ENCODE measurements at regions not wholly inside any gene's neighbourhood (a gene's known extent, or its start where the extent isn't known, plus 50 kb on each side); places are given as distances from the start of the nearest gene placed in this dataset.

DNA sequence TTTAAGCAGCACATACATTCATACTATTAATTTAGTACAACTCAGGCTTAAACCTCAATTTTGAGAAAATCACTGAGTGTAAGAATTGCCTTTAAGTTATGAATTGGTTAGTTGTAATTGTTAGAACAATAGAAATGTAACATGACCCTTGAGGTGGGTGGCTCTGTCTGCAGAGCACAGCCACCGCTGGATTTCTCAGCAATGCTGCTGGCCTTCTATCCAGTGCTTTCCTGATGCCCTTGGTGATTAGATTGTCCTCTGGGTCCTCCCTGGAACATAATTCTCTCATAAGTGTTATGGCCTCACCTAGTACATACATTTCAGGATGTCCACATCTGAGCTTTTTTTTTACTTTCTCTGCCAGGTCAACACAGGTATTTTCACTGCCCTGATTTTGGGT is 213.2 kb downstream of the SLC7A11 start:
- Mint-ChIP-seq H3K27ac (no peak overlapping the region), H3K4me3 (no peak overlapping the region), H3K27me3 (peaks cover 5% of the 10 kb centered on the region), H3K4me1 (ENCODE audit: low read depth) (no peaks in the 10 kb centered on the region), H3K36me3 (ENCODE audit: low read depth) (no peaks in the 10 kb centered on the region), H3K9me3 (no peaks in the 10 kb centered on the region)
- intact Hi-C loops (cut with micrococcal nuclease) = no loop called here

DNA sequence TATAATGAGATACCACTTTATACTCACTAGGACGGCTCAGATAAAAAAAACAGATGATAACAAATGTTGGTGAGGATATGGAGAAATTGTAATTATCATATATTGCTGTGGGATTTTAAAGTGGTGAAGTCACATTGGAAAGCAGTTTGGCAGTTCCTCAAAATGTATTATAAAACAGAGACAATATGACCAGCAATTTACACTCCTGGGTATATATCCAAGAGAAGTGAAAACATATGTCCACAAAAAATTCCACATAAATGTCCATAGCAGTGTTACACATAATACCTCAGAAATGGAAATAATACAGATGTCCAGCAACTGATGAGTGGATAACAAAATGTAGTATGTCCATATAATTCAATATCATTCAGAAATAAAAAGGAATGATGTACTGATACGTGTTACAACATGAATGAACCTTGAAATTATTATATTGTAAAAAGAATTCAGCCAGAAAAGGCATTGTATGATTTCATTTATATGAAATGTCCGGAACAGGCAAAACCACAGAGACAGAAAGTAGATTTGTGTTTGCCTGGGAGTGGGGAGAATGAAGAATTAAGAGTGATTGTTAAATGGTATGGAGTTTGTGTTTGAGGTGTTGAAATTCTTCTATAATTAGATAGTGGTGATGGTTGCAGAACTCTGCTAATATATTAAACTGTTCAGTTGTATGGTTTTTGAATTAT is 220.9 kb downstream of the SLC7A11 start:
- intact Hi-C loops (cut with micrococcal nuclease) = no loop called here
- H3K4me1 Mint-ChIP-seq (ENCODE audit: low read depth) = no peaks in the 10 kb centered on the region
- peaks cover 4% of the 10 kb centered on the region for H3K27me3 Mint-ChIP-seq
- no peak overlapping the region for H3K4me3 Mint-ChIP-seq
- H3K27ac Mint-ChIP-seq = no peak overlapping the region
- no peaks in the 10 kb centered on the region for H3K36me3 Mint-ChIP-seq (ENCODE audit: low read depth)
- no peaks in the 10 kb centered on the region for H3K9me3 Mint-ChIP-seq

DNA sequence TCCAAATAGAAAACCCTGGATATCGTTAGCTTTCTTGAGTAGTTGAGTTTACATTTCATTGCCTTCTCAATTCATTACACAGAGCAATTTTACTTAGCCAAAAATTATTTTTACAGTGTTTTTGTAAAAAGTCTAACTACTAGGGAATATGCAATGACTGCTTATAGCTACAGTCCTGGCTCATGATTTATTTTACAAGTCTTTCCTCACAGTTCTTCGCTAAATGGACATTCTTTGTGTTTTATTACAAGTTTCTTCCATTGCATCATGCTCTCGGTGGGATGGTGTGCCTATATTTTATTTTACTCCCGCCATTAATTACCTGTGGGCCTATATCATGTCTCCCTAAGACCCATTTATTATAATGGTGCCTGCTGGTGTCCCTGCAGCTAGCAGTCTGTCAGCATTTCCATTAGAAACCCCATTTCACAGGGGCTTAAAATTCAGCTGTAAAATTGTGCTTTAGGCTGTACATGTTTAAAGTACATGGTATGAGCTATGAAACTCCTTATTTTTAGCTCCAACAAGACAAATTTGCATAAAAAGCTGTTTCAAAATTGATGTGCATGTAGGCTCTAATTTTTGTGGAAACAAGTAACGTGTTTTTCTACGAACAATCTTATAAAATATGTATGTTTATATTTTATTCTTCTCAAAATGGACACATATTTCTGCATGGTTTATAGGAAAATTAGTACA is 227.4 kb downstream of the SLC7A11 start:
- intact Hi-C loops (cut with micrococcal nuclease) = no loop called here
- H3K27ac Mint-ChIP-seq = no peak overlapping the region

DNA sequence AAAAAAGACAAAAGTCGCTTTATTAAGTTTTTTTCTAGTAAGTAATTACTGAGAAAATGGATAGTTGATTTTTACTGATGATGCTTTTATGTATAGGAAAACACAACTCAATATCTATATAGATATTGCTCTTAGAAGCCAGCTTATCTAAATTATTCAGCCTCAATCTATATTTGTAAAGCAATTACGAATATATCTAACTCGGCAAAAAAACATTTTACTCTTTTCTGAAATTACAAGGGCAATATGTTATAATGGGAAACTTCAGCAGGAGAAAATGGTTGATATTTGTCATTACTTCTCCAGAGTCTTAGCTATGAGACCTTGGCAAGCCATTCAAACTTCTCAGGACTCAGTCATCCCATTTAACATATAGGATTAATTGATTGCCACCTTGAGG is 228.5 kb downstream of the SLC7A11 start:
- no peaks in the 10 kb centered on the region for H3K36me3 Mint-ChIP-seq (ENCODE audit: low read depth)

More for the DNA sequence above, 227.4 kb downstream of the SLC7A11 start:
- Mint-ChIP-seq H3K9me3 (no peaks in the 10 kb centered on the region), H3K36me3 (ENCODE audit: low read depth) (no peaks in the 10 kb centered on the region), H3K27me3 (peaks cover 1% of the 10 kb centered on the region), H3K4me1 (ENCODE audit: low read depth) (no peaks in the 10 kb centered on the region), H3K4me3 (no peak overlapping the region)

DNA sequence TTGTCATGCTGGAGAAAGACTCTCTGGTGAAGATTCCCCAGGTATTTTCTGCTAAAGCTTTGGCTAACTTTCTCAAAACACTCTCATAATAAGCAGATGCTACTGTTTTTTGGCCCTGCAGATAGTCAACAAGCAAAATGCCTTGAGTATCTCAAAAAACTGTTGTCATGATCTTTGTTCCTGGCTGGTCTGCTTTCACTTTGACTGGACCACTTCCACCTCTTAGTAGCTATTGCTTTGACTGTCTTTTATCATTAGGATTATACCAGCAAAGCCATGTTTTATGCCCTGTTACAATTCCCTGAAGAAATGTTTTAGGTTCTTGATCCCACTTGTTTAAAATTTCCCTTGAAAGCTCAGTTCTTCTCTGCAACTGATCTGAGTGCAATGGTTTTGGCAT is 231.5 kb downstream of the SLC7A11 start:
- H3K4me1 Mint-ChIP-seq (ENCODE audit: low read depth) = no peaks in the 10 kb centered on the region
- no peaks in the 10 kb centered on the region for H3K27me3 Mint-ChIP-seq
- H3K4me3 Mint-ChIP-seq = no peak overlapping the region
- no peaks in the 10 kb centered on the region for H3K36me3 Mint-ChIP-seq (ENCODE audit: low read depth)
- no peak overlapping the region for H3K27ac Mint-ChIP-seq
- H3K9me3 Mint-ChIP-seq = no peaks in the 10 kb centered on the region
- intact Hi-C loops (cut with micrococcal nuclease) = no loop called here

More for the DNA sequence above, 228.5 kb downstream of the SLC7A11 start:
- Mint-ChIP-seq H3K27me3 (peaks cover 1% of the 10 kb centered on the region), H3K9me3 (no peaks in the 10 kb centered on the region), H3K4me1 (ENCODE audit: low read depth) (no peaks in the 10 kb centered on the region), H3K27ac (no peak overlapping the region), H3K4me3 (no peak overlapping the region)
- intact Hi-C loops (cut with micrococcal nuclease) = no loop called here

DNA sequence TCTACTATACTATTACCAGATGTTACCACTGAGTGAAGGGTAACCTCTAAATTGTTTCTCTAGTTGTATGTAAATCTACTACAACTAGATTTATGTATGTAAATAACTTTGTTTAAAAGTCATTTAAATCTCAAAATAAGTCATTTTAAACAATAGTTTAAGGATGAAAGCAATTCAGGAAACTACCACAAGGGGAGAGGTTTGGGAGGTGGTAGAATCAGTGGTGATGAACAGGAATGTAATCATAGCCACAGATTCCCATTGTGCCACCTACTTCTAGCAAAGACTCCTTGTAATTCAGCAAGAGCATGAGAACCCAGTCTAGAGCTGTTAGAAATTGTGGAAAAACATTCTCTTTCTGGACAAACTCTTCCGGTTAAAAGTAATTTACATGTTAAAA is 234.6 kb downstream of the SLC7A11 start:
- Mint-ChIP-seq H3K9me3 (no peaks in the 10 kb centered on the region), H3K27ac (no peak overlapping the region), H3K36me3 (ENCODE audit: low read depth) (no peaks in the 10 kb centered on the region), H3K4me3 (no peak overlapping the region), H3K4me1 (ENCODE audit: low read depth) (no peaks in the 10 kb centered on the region), H3K27me3 (no peaks in the 10 kb centered on the region)
- intact Hi-C loops (cut with micrococcal nuclease) = no loop called here

DNA sequence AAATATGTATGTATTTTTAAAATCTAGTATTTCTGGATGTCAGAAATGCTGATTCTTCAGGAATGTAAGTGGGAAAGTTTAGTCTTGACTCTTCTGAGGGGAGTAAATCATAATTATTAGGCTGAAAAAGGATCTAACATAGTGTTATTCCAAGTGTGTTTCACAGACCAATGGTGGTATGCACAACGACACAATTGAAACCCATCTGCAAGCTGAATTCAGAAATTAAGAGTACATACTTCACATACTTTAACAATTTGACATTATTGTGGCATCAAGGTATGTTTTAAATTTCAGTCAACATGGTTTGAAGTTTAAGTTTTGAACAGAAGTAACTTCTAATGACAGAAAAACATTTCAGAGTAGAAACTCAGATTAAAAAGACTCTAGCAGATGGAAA is 236.7 kb downstream of the SLC7A11 start:
- H3K36me3 Mint-ChIP-seq (ENCODE audit: low read depth) = no peaks in the 10 kb centered on the region
- no peak overlapping the region for H3K4me3 Mint-ChIP-seq
- H3K4me1 Mint-ChIP-seq (ENCODE audit: low read depth) = no peaks in the 10 kb centered on the region
- no peak overlapping the region for H3K27ac Mint-ChIP-seq
- no peaks in the 10 kb centered on the region for H3K27me3 Mint-ChIP-seq
- intact Hi-C loops (cut with micrococcal nuclease) = no loop called here
- H3K9me3 Mint-ChIP-seq = no peaks in the 10 kb centered on the region

DNA sequence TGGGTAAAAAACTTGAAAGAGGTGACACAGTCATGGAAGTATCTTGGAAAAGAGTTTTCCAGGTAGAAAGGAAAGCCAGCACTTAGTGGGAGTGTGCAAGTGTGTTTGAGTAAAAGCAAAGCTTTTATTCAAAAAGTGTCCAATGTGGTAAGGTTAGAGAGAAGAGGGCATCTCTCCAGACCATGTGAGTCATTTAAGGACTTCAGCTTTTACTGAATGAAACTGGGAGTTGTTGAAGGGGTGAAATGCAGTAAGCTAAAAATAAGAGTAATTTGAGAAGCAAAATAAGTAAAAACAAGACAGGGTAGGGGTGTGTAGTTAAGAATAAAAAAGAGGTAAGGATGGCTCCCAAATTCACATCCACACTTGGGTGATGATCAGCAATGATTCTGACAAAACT is 238.9 kb downstream of the SLC7A11 start:
- H3K27ac Mint-ChIP-seq = no peak overlapping the region
- no peaks in the 10 kb centered on the region for H3K27me3 Mint-ChIP-seq
- H3K4me3 Mint-ChIP-seq = no peak overlapping the region
- intact Hi-C loops (cut with micrococcal nuclease) = no loop called here
- H3K4me1 Mint-ChIP-seq (ENCODE audit: low read depth) = no peaks in the 10 kb centered on the region
- H3K9me3 Mint-ChIP-seq = no peaks in the 10 kb centered on the region
- H3K36me3 Mint-ChIP-seq (ENCODE audit: low read depth) = no peaks in the 10 kb centered on the region

DNA sequence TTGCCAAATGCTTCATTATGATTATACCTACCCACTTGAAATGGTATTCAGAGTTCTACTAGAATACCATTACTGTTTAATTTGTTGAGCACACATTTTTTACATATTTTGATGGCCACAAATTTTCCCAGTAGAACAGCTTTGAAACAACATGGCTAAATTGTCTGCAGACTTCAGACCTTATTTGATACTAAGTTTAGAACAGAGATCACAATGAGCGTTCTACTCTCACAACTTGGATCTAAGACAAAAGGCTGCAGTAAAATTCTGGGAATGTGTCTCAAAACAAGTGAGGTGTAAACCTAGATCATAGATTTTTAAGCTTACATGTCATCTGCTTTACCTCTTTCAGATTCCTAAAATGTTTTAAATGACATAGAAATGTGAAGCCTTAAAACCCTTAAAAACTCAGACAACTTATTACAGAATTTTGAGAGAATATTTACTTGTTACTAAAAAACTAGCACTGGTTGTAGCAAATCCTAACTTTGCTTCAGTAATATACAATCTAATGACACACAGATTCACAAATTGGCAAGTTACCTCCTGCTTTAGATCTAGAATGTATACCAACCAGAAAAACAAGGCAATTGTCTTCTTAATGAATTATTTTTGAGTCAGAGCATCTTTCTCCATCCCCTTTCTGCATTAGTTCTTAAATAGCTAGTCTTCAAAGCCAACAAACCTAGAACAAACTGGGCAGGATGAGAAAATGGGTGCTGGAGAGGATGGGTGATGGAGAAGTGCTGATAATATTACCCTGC is 243.3 kb downstream of the SLC7A11 start:
- Mint-ChIP-seq H3K27ac (no peak overlapping the region), H3K4me1 (ENCODE audit: low read depth) (no peaks in the 10 kb centered on the region), H3K4me3 (no peak overlapping the region), H3K27me3 (no peaks in the 10 kb centered on the region), H3K9me3 (no peaks in the 10 kb centered on the region), H3K36me3 (ENCODE audit: low read depth) (no peaks in the 10 kb centered on the region)
- intact Hi-C loops (cut with micrococcal nuclease) = no loop called here

DNA sequence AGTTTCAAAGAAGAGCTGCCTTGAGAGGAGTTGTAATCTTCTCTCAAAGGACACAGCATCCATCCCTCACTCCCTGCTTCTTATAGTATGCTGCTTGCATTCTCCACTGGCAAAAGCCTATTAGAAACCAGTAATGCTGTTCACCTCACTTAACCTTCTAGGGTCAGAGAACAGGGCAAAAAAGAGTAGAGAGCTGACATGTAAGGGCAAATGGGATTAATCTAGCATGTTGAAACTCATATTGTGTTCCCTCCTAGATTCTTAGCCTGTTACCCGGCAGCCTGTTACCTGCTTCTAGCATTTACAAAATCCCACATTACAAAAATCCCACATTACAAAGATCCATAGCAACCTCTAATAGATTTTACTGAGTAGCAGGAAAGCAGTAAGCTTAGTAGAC is 244.7 kb downstream of the SLC7A11 start:
- Mint-ChIP-seq H3K36me3 (ENCODE audit: low read depth) (no peaks in the 10 kb centered on the region), H3K27ac (no peak overlapping the region), H3K9me3 (no peaks in the 10 kb centered on the region), H3K27me3 (peaks cover 3% of the 10 kb centered on the region), H3K4me3 (no peak overlapping the region), H3K4me1 (ENCODE audit: low read depth) (no peaks in the 10 kb centered on the region)
- intact Hi-C loops (cut with micrococcal nuclease) = no loop called here

DNA sequence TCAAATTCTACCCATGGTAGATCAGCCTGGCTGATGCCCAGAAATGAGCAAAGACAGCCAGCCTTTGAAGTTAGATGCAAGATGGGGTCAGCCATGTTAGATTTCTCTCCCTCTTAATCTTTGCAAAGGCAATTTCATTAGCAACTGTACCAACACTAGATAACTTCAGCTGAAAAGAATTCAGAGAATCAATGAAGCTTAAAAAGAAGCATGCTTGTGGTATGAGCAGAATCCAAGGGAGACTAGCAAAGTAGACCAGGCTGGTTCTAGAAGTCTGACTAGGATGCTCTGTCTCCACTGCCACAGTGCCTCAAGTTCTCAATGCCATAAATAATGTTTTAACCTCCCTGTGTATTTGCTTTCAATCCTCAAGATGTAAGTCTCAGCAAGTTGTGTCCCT is 247.3 kb downstream of the SLC7A11 start:
- Mint-ChIP-seq H3K4me1 (ENCODE audit: low read depth) (no peaks in the 10 kb centered on the region), H3K36me3 (ENCODE audit: low read depth) (no peaks in the 10 kb centered on the region), H3K9me3 (no peaks in the 10 kb centered on the region), H3K27ac (no peak overlapping the region), H3K27me3 (peaks cover 3% of the 10 kb centered on the region), H3K4me3 (no peak overlapping the region)
- intact Hi-C loops (cut with micrococcal nuclease) = no loop called here

DNA sequence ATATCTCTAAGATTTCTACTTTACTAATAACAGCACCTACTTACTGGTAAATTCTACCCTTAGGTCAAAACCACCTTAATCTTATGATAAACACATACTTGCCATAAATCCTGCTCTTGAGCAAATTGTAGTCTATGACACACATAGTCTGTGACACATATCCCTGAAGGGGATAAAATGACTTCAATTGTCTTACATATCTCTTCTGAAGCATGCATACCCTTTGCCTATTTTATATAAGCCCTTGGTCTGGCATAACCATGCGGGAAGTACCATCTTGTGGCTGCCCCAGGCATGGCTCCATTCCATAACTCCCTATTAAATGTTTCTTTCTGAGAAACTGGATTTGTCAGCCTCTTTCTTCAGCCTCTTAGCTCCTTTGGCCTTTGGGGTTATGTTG is 248.9 kb downstream of the SLC7A11 start:
- H3K36me3 Mint-ChIP-seq (ENCODE audit: low read depth) = no peaks in the 10 kb centered on the region
- no peaks in the 10 kb centered on the region for H3K9me3 Mint-ChIP-seq
- H3K4me3 Mint-ChIP-seq = no peak overlapping the region
- peaks cover 3% of the 10 kb centered on the region for H3K27me3 Mint-ChIP-seq
- no peaks in the 10 kb centered on the region for H3K4me1 Mint-ChIP-seq (ENCODE audit: low read depth)
- no peak overlapping the region for H3K27ac Mint-ChIP-seq
- intact Hi-C loops (cut with micrococcal nuclease) = no loop called here

DNA sequence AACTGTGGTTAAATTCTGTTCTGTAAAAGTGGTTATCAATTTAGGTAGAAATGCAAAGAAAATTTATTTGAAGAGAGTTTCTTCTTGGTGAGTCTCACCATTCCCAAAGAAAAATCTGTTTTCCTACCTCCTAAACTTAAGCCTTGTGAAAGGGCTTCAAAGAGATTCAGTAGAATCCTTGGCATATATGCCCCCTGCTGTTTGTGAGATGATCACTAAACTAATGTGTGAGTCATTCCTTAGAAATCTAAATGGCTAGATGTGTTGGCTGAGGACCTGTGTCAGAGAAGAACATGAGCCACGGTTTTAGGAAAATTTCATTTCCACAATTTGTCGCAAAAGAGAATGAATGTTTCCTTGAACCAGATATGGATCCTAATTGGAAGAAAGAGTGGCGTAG is 260.9 kb downstream of the SLC7A11 start:
- H3K27me3 Mint-ChIP-seq = no peaks in the 10 kb centered on the region
- H3K4me3 Mint-ChIP-seq = no peak overlapping the region
- H3K27ac Mint-ChIP-seq = no peak overlapping the region
- H3K9me3 Mint-ChIP-seq = no peaks in the 10 kb centered on the region
- intact Hi-C loops (cut with micrococcal nuclease) = no loop called here
- H3K4me1 Mint-ChIP-seq (ENCODE audit: low read depth) = no peaks in the 10 kb centered on the region
- H3K36me3 Mint-ChIP-seq (ENCODE audit: low read depth) = no peaks in the 10 kb centered on the region

DNA sequence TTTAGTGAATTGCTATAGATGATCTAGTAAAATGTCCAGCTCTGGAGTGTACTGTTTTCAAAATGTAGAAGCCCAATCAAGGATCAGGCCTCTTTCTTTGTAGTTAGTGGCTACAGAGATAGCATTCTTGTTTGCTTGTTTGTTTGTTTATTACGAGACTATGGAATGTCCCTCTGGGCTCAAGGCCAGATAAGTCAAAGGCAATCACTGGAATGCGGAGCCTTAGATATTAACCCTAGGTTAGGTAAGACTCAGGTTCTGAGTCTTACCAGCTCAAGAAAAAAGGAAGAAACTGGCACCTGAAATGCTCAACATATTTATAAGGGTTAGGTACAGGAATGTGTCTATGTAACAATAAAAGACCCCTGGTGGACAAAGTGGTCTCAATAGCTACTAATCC is 261.5 kb downstream of the SLC7A11 start:
- Mint-ChIP-seq H3K4me3 (no peak overlapping the region), H3K27me3 (no peaks in the 10 kb centered on the region), H3K4me1 (ENCODE audit: low read depth) (no peaks in the 10 kb centered on the region), H3K36me3 (ENCODE audit: low read depth) (no peaks in the 10 kb centered on the region), H3K27ac (no peak overlapping the region), H3K9me3 (no peaks in the 10 kb centered on the region)
- intact Hi-C loops (cut with micrococcal nuclease) = no loop called here

Measured in dendritic cell treated with granulocyte-macrophage colony-stimulating factor and Interleukin-4, amounts not matched to agents 40 ng/mL and 50 ng/mL, for 4 days (primary cell).